ENCODE measurements at regions not wholly inside any gene's neighbourhood (a gene's known extent, or its start where the extent isn't known, plus 50 kb on each side); places are given as distances from the start of the nearest gene placed in this dataset.

DNA sequence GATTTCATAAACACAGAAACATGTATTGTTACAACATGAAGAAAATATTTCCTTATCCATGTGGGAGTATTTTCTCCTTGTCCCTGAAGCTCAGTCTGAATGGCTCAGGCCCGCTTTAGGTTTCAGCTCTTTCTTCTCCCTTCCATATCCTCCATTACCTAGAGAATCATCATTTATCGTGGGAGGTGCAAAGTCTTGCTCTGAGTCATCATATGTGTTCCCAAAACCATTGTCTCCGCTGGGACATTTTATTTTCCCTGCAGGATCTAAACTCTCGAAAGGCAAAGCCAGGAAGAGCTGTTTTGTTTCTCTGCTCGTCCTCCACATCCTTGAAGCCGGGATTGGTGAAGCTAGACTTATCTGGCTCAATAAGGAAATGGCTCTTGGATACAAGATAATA, 571.2 kb downstream of the EDEM1 start:
- Histone ChIP-seq H3K9me3 (ENCODE audit: insufficient read depth, low read length, severe bottlenecking) (no peaks in the 10 kb centered on the region), H3K79me2 (ENCODE audit: insufficient read depth, low read length) (no peaks in the 10 kb centered on the region), H3K4me2 (ENCODE audit: insufficient read depth, low read length) (no peak overlapping the region), H3K27ac (ENCODE audit: low read length) (no peak overlapping the region), H3K36me3 (ENCODE audit: insufficient read depth, low read length) (no peaks in the 10 kb centered on the region), H3K4me1 (ENCODE audit: insufficient read depth, low read length) (no peaks in the 10 kb centered on the region), H3K27me3 (ENCODE audit: insufficient read depth, low read length, poor library complexity) (peaks cover 5% of the 10 kb centered on the region), H4K20me1 (ENCODE audit: insufficient read depth, low read length) (no peaks in the 10 kb centered on the region), H3K4me3 (ENCODE audit: low read depth in 1 of 2, low read length in 2 of 2) (no peak overlapping the region), H3K9ac (ENCODE audit: low read depth, low read length) (no peak overlapping the region), H2AFZ (ENCODE audit: low read depth, low read length) (no peak overlapping the region)
- ATAC-seq (ENCODE audit: insufficient read depth, low read depth) = no peak
- TF ChIP-seq EZH2 (IDR thresholded peaks at IDR 0.05; ENCODE audit: borderline replicate concordance, low read depth, low read length, severe bottlenecking) (no peak), CTCF (IDR thresholded peaks at IDR 0.05; ENCODE audit: borderline replicate concordance, extremely low read depth, low read length, poor library complexity, severe bottlenecking) (no peak)
- no peak for DNase-seq

GRCh38 chr3:5762506-5762905, 575.0 kb downstream of the EDEM1 start:
- Histone ChIP-seq H3K4me2 (ENCODE audit: insufficient read depth, low read length) (no peak overlapping the region), H3K36me3 (ENCODE audit: insufficient read depth, low read length) (no peaks in the 10 kb centered on the region)
- no peak for ATAC-seq (ENCODE audit: insufficient read depth, low read depth)

GRCh38 chr3:5766848-5767247, 579.3 kb downstream of the EDEM1 start:
- no peaks in the 10 kb centered on the region for H4K20me1 ChIP-seq (ENCODE audit: insufficient read depth, low read length)
- DNase-seq (no peak), ATAC-seq (ENCODE audit: insufficient read depth, low read depth) (no peak)
- H3K9ac ChIP-seq (ENCODE audit: low read depth, low read length) = no peak overlapping the region
- no peak overlapping the region for H3K4me2 ChIP-seq (ENCODE audit: insufficient read depth, low read length)
- H3K36me3 ChIP-seq (ENCODE audit: insufficient read depth, low read length) = no peaks in the 10 kb centered on the region
- H3K4me1 ChIP-seq (ENCODE audit: insufficient read depth, low read length) = peaks cover 11% of the 10 kb centered on the region
- H3K79me2 ChIP-seq (ENCODE audit: insufficient read depth, low read length) = no peaks in the 10 kb centered on the region
- no peak overlapping the region for H2AFZ ChIP-seq (ENCODE audit: low read depth, low read length)
- H3K27ac ChIP-seq (ENCODE audit: low read length) = no peak overlapping the region
- H3K27me3 ChIP-seq (ENCODE audit: insufficient read depth, low read length, poor library complexity) = no peaks in the 10 kb centered on the region
- TF ChIP-seq CTCF (IDR thresholded peaks at IDR 0.05; ENCODE audit: borderline replicate concordance, extremely low read depth, low read length, poor library complexity, severe bottlenecking) = no peak
- no peak overlapping the region for H3K4me3 ChIP-seq (ENCODE audit: low read depth in 1 of 2, low read length in 2 of 2)
- H3K9me3 ChIP-seq (ENCODE audit: insufficient read depth, low read length, severe bottlenecking) = no peaks in the 10 kb centered on the region

More at GRCh38 chr3:5762506-5762905, 575.0 kb downstream of the EDEM1 start:
- Histone ChIP-seq H3K79me2 (ENCODE audit: insufficient read depth, low read length) (no peaks in the 10 kb centered on the region), H3K9me3 (ENCODE audit: insufficient read depth, low read length, severe bottlenecking) (no peaks in the 10 kb centered on the region), H4K20me1 (ENCODE audit: insufficient read depth, low read length) (no peaks in the 10 kb centered on the region), H3K27me3 (ENCODE audit: insufficient read depth, low read length, poor library complexity) (no peaks in the 10 kb centered on the region), H2AFZ (ENCODE audit: low read depth, low read length) (no peak overlapping the region), H3K4me3 (ENCODE audit: low read depth in 1 of 2, low read length in 2 of 2) (no peak overlapping the region), H3K27ac (ENCODE audit: low read length) (no peak overlapping the region), H3K9ac (ENCODE audit: low read depth, low read length) (no peak overlapping the region), H3K4me1 (ENCODE audit: insufficient read depth, low read length) (no peaks in the 10 kb centered on the region)
- no peak for TF ChIP-seq EZH2 (IDR thresholded peaks at IDR 0.05; ENCODE audit: borderline replicate concordance, low read depth, low read length, severe bottlenecking)
- TF ChIP-seq CTCF (IDR thresholded peaks at IDR 0.05; ENCODE audit: borderline replicate concordance, extremely low read depth, low read length, poor library complexity, severe bottlenecking) = no peak
- DNase-seq = no peak

GRCh38 chr3:5767304-5767703, 579.8 kb downstream of the EDEM1 start:
- ATAC-seq (ENCODE audit: insufficient read depth, low read depth) (no peak), DNase-seq (no peak)
- no peaks in the 10 kb centered on the region for H4K20me1 ChIP-seq (ENCODE audit: insufficient read depth, low read length)
- no peak overlapping the region for H3K4me3 ChIP-seq (ENCODE audit: low read depth in 1 of 2, low read length in 2 of 2)
- no peaks in the 10 kb centered on the region for H3K27me3 ChIP-seq (ENCODE audit: insufficient read depth, low read length, poor library complexity)
- H3K4me1 ChIP-seq (ENCODE audit: insufficient read depth, low read length) = peaks cover 11% of the 10 kb centered on the region
- H3K4me2 ChIP-seq (ENCODE audit: insufficient read depth, low read length) = no peak overlapping the region
- H3K9me3 ChIP-seq (ENCODE audit: insufficient read depth, low read length, severe bottlenecking) = no peaks in the 10 kb centered on the region
- no peak for TF ChIP-seq EZH2 (IDR thresholded peaks at IDR 0.05; ENCODE audit: borderline replicate concordance, low read depth, low read length, severe bottlenecking)
- TF ChIP-seq CTCF (IDR thresholded peaks at IDR 0.05; ENCODE audit: borderline replicate concordance, extremely low read depth, low read length, poor library complexity, severe bottlenecking) = no peak
- no peak overlapping the region for H2AFZ ChIP-seq (ENCODE audit: low read depth, low read length)
- no peak overlapping the region for H3K9ac ChIP-seq (ENCODE audit: low read depth, low read length)
- no peaks in the 10 kb centered on the region for H3K79me2 ChIP-seq (ENCODE audit: insufficient read depth, low read length)
- no peak overlapping the region for H3K27ac ChIP-seq (ENCODE audit: low read length)
- no peaks in the 10 kb centered on the region for H3K36me3 ChIP-seq (ENCODE audit: insufficient read depth, low read length)

Measured in DND-41 (cell line).